ENCODE measurements at regions not wholly inside any gene's neighbourhood (a gene's known extent, or its start where the extent isn't known, plus 50 kb on each side); places are given as distances from the start of the nearest gene placed in this dataset.

DNA sequence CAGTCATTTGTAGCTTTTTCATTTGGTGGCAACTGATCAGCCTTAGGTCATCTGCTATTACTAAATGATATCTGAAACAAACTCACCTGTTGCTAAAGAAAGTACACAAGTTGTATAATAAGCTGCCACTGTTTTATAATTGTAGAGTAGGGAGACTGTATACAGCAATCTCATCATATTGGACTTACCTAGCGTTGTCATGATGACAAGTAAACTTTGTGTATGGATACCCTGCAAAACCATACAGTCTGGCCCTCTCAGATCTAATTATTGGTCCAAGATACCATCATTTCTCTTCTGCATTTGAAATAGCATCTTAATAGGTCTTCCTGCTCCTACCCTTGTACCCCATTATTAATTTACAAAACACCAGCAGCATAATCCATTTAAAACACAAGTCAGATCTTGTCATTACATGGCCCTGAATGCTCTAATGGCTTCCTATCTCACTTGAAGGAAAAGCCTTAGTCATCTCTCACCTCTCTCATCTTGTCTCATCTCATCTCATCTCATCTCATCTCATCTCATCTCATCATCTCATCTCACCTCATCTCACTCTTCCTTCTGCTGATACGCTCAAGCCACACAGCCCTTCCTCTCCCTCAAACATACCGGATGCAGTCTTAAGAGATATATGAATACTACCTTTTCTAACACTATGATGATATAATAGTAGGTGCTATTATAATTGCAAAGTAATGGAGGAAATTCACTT lies 540.6 kb downstream of the MDFIC start:
- TF ChIP-seq, protein P1, sequence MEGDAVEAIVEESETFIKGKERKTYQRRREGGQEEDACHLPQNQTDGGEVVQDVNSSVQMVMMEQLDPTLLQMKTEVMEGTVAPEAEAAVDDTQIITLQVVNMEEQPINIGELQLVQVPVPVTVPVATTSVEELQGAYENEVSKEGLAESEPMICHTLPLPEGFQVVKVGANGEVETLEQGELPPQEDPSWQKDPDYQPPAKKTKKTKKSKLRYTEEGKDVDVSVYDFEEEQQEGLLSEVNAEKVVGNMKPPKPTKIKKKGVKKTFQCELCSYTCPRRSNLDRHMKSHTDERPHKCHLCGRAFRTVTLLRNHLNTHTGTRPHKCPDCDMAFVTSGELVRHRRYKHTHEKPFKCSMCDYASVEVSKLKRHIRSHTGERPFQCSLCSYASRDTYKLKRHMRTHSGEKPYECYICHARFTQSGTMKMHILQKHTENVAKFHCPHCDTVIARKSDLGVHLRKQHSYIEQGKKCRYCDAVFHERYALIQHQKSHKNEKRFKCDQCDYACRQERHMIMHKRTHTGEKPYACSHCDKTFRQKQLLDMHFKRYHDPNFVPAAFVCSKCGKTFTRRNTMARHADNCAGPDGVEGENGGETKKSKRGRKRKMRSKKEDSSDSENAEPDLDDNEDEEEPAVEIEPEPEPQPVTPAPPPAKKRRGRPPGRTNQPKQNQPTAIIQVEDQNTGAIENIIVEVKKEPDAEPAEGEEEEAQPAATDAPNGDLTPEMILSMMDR (IDR thresholded peaks at IDR 0.05), result no peak
- TF ChIP-seq EP300 (IDR thresholded peaks at IDR 0.05), result no peak

Data from ovary (tissue), 3 donors.